HepG2 (cell line): ENCODE measurements at regions not wholly inside any gene's neighbourhood (a gene's known extent, or its start where the extent isn't known, plus 50 kb on each side); places are given as distances from the start of the nearest gene placed in this dataset.

Experiments
- GRHL1 ChIP-seq: sonication (generic); formaldehyde crosslinking; conservative IDR thresholded peaks from 2 replicates; pipeline ENCODE4 v1.8.0; 2022; ENCODE audit warnings: missing genetic modification reagents
- HNF1A ChIP-seq, 2 experiments: sonication (generic) in 1 of 2; formaldehyde crosslinking in 1 of 2; IDR thresholded peaks; 2 replicates each; pipeline versions ENCODE4 v1.4.0 to v1.6.1; 2016 to 2020; ENCODE audit warnings: borderline replicate concordance in 1 of 2, low read depth in 1 of 2, mild to moderate bottlenecking in 1 of 2, missing genetic modification reagents in 1 of 2
- ZBED4 ChIP-seq: sonication (generic); formaldehyde crosslinking; IDR thresholded peaks from 2 replicates; pipeline ENCODE4 v1.4.0; 2020; ENCODE audit warnings: missing genetic modification reagents, borderline replicate concordance
- ZNF446 ChIP-seq: sonication (generic); formaldehyde crosslinking; IDR thresholded peaks from 2 replicates; pipeline ENCODE4 v1.5.0; 2020; ENCODE audit warnings: mild to moderate bottlenecking, missing genetic modification reagents
- ZNF883 ChIP-seq: sonication (generic); formaldehyde crosslinking; IDR thresholded peaks from 2 replicates; pipeline ENCODE4 v1.5.1; 2020; ENCODE audit warnings: mild to moderate bottlenecking, missing genetic modification reagents; ENCODE audit errors: not compliant biosample characterization
- TF ChIP-seq, protein P1 (sequence below): IDR thresholded peaks from 2 replicates; pipeline ENCODE4 v1.6.1; 2012; ENCODE audit warnings: low read length, improper control_type of control experiment
- TF ChIP-seq, protein P2 (sequence below): sonication (generic); formaldehyde crosslinking; IDR thresholded peaks from 2 replicates; pipeline ENCODE4 v1.9.0; 2021; ENCODE audit warnings: missing genetic modification reagents, mild to moderate bottlenecking, borderline replicate concordance
- TF ChIP-seq, protein P3 (sequence below): sonication (generic); formaldehyde crosslinking; IDR thresholded peaks from 2 replicates; pipeline ENCODE4 v1.8.0; 2022; ENCODE audit warnings: missing genetic modification reagents, mild to moderate bottlenecking, moderate library complexity, borderline replicate concordance
- TF ChIP-seq, protein P4 (sequence below): sonication (generic); formaldehyde crosslinking; IDR thresholded peaks from 2 replicates; pipeline ENCODE4 v1.4.0; 2020; ENCODE audit warnings: mild to moderate bottlenecking, missing genetic modification reagents

DNA sequence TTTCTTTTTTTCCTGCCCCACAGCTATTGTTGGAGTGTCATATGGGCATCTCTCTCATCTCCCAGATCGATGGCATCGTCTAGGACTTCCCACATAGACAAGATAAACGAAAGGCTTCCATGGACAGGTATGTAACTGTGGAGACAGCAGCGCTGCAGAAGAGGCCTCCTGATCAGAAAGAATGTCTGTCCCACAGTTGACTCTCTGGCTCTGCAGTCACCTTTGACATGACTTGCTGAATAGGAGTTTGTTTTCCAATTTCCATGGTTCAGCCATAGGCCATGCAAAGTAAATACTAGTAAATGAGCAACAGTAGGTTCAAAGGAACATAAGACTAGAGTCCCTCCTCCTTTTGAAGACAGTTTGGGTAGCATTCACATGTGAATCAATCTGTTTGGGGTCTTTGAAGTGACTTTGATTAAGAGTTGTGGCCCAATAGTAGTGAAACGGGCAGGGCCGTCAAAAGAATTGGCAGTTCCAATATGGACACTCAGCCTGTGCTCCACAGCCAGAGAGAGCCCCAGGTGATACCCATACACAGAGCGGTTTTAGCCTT, 134.7 kb upstream of the IFNGR1 start (continued):
- TF ChIP-seq GRHL1 = no peak
- TF ChIP-seq, protein P1, sequence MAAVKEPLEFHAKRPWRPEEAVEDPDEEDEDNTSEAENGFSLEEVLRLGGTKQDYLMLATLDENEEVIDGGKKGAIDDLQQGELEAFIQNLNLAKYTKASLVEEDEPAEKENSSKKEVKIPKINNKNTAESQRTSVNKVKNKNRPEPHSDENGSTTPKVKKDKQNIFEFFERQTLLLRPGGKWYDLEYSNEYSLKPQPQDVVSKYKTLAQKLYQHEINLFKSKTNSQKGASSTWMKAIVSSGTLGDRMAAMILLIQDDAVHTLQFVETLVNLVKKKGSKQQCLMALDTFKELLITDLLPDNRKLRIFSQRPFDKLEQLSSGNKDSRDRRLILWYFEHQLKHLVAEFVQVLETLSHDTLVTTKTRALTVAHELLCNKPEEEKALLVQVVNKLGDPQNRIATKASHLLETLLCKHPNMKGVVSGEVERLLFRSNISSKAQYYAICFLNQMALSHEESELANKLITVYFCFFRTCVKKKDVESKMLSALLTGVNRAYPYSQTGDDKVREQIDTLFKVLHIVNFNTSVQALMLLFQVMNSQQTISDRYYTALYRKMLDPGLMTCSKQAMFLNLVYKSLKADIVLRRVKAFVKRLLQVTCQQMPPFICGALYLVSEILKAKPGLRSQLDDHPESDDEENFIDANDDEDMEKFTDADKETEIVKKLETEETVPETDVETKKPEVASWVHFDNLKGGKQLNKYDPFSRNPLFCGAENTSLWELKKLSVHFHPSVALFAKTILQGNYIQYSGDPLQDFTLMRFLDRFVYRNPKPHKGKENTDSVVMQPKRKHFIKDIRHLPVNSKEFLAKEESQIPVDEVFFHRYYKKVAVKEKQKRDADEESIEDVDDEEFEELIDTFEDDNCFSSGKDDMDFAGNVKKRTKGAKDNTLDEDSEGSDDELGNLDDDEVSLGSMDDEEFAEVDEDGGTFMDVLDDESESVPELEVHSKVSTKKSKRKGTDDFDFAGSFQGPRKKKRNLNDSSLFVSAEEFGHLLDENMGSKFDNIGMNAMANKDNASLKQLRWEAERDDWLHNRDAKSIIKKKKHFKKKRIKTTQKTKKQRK = no peak
- TF ChIP-seq, protein P2, sequence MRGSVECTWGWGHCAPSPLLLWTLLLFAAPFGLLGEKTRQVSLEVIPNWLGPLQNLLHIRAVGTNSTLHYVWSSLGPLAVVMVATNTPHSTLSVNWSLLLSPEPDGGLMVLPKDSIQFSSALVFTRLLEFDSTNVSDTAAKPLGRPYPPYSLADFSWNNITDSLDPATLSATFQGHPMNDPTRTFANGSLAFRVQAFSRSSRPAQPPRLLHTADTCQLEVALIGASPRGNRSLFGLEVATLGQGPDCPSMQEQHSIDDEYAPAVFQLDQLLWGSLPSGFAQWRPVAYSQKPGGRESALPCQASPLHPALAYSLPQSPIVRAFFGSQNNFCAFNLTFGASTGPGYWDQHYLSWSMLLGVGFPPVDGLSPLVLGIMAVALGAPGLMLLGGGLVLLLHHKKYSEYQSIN = no peak
- TF ChIP-seq, protein P3, sequence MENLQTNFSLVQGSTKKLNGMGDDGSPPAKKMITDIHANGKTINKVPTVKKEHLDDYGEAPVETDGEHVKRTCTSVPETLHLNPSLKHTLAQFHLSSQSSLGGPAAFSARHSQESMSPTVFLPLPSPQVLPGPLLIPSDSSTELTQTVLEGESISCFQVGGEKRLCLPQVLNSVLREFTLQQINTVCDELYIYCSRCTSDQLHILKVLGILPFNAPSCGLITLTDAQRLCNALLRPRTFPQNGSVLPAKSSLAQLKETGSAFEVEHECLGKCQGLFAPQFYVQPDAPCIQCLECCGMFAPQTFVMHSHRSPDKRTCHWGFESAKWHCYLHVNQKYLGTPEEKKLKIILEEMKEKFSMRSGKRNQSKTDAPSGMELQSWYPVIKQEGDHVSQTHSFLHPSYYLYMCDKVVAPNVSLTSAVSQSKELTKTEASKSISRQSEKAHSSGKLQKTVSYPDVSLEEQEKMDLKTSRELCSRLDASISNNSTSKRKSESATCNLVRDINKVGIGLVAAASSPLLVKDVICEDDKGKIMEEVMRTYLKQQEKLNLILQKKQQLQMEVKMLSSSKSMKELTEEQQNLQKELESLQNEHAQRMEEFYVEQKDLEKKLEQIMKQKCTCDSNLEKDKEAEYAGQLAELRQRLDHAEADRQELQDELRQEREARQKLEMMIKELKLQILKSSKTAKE (CRISPR knock-in tag) = peak; percentile 99
- TF ChIP-seq, protein P4, sequence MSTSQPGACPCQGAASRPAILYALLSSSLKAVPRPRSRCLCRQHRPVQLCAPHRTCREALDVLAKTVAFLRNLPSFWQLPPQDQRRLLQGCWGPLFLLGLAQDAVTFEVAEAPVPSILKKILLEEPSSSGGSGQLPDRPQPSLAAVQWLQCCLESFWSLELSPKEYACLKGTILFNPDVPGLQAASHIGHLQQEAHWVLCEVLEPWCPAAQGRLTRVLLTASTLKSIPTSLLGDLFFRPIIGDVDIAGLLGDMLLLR (CRISPR knock-in tag) = no peak
- no peak for TF ChIP-seq ZNF446
- TF ChIP-seq ZNF883 = no peak
- peak; percentile 99 for TF ChIP-seq HNF1A (IDR thresholded peaks at IDR 0.05; ENCODE audit: low read depth)
- peak; percentile 100 for TF ChIP-seq HNF1A (CRISPR knock-in tag; IDR thresholded peaks at IDR 0.05; ENCODE audit: borderline replicate concordance)
- TF ChIP-seq ZBED4 (CRISPR knock-in tag) = peak; percentile 97
